Neural cell (in vitro differentiated cells): ENCODE measurements at regions not wholly inside any gene's neighbourhood (a gene's known extent, or its start where the extent isn't known, plus 50 kb on each side); places are given as distances from the start of the nearest gene placed in this dataset.

Experiments used
- H2AFZ ChIP-seq: fragments of 200-600, 300-800 bp; sonication (generic), shearing (Covaris generic); 2 replicates; pipeline ENCODE4 v1.6.0; 2014; ENCODE audit warnings: low read depth, mild to moderate bottlenecking, antibody characterized with exemption, low read length, moderate library complexity
- H3F3A ChIP-seq: fragments of 200-600 bp; shearing (Covaris generic); 2 replicates; pipeline ENCODE4 v1.6.1; 2016; ENCODE audit warnings: mild to moderate bottlenecking, moderate library complexity, mixed read lengths, antibody characterized with exemption, low read length; ENCODE audit not compliant: insufficient read depth, poor library complexity, severe bottlenecking
- H3K27ac ChIP-seq: fragments of 200-600, 300-800 bp; sonication (generic), shearing (Covaris generic); 2 replicates; pipeline ENCODE4 v1.5.1; 2014; ENCODE audit warnings: mild to moderate bottlenecking, low read length, moderate library complexity
- H3K27me3 ChIP-seq: fragments of 300-800, 200-600 bp; sonication (generic), shearing (Covaris generic); 2 replicates; pipeline ENCODE4 v1.6.0; 2014; ENCODE audit warnings: mild to moderate bottlenecking, low read depth, low read length, moderate library complexity; ENCODE audit not compliant: insufficient read depth
- H3K36me3 ChIP-seq: fragments of 300-800, 200-600 bp; sonication (generic), shearing (Covaris generic); 2 replicates; pipeline ENCODE4 v1.5.1; 2014; ENCODE audit warnings: mild to moderate bottlenecking, antibody characterized with exemption, low read length, moderate library complexity; ENCODE audit not compliant: insufficient read depth
- H3K4me2 ChIP-seq: fragments of 300-800, 200-600 bp; sonication (generic), shearing (Covaris generic); 2 replicates; pipeline ENCODE4 v1.6.0; 2014; ENCODE audit warnings: mild to moderate bottlenecking, low read length
- H3K4me3 ChIP-seq: fragments of 300-800, 200-600 bp; sonication (generic), shearing (Covaris generic); 2 replicates; pipeline ENCODE4 v1.5.1; 2014; ENCODE audit warnings: mild to moderate bottlenecking, low read length, moderate library complexity
- H3K79me2 ChIP-seq: fragments of 200-600 bp; shearing (Covaris generic); replicated peaks from 2 replicates; pipeline ENCODE4 v1.6.0; 2014; ENCODE audit warnings: mild to moderate bottlenecking, low read length, moderate library complexity; ENCODE audit not compliant: insufficient read depth
- H3K9ac ChIP-seq: fragments of 300-800, 200-600 bp; sonication (generic), shearing (Covaris generic); 2 replicates; pipeline ENCODE4 v1.6.1; 2016; ENCODE audit warnings: mild to moderate bottlenecking, low read length, mixed read lengths
- H3K9me2 ChIP-seq: fragments of 200-600 bp; shearing (Covaris generic); 2 replicates; pipeline ENCODE4 v1.6.1; 2016; ENCODE audit warnings: mild to moderate bottlenecking, low read length, mixed read lengths; ENCODE audit not compliant: insufficient read depth
- H3K9me3 ChIP-seq: fragments of 200-600, 300-800 bp; sonication (generic), shearing (Covaris generic); 2 replicates; pipeline ENCODE4 v1.6.1; 2016; ENCODE audit warnings: mild to moderate bottlenecking, mixed run types, low read length, moderate library complexity, mixed read lengths
- H4K20me1 ChIP-seq: fragments of 200-600 bp; shearing (Covaris generic); 2 replicates; pipeline ENCODE4 v1.6.1; 2016; ENCODE audit warnings: mild to moderate bottlenecking, mixed run types; ENCODE audit not compliant: insufficient read depth
- CTCF ChIP-seq: fragments of 450-650 bp; IDR thresholded peaks from 2 replicates; pipeline ENCODE4 v1.5.1; 2014; ENCODE audit warnings: antibody characterized with exemption, mild to moderate bottlenecking, moderate library complexity; ENCODE audit not compliant: poor library complexity, severe bottlenecking
- EP300 ChIP-seq: fragments of 450-650 bp; conservative IDR thresholded peaks from 2 replicates; pipeline ENCODE4 v1.6.1; 2014; ENCODE audit warnings: antibody characterized with exemption, mild to moderate bottlenecking, moderate library complexity; ENCODE audit not compliant: poor library complexity, severe bottlenecking
- EZH2 ChIP-seq: fragments of 200-600, 300-800 bp; shearing (Covaris generic), sonication (generic); IDR thresholded peaks from 2 replicates; pipeline ENCODE4 v1.6.1; 2014; ENCODE audit warnings: antibody characterized with exemption, low read length, borderline replicate concordance, mild to moderate bottlenecking; ENCODE audit not compliant: insufficient read depth, poor library complexity, severe bottlenecking
- MXI1 ChIP-seq: fragments of 450-650 bp; conservative IDR thresholded peaks from 2 replicates; pipeline ENCODE4 v1.6.1; 2014; ENCODE audit warnings: antibody characterized with exemption, mild to moderate bottlenecking; ENCODE audit not compliant: poor library complexity, severe bottlenecking
- POLR2AphosphoS5 ChIP-seq: IDR thresholded peaks from 2 replicates; pipeline ENCODE4 v1.6.1; 2012
- RAD21 ChIP-seq: fragments of 450-650 bp; conservative IDR thresholded peaks from 2 replicates; pipeline ENCODE4 v1.6.1; 2014; ENCODE audit warnings: antibody characterized with exemption, mild to moderate bottlenecking, moderate library complexity
- REST ChIP-seq: IDR thresholded peaks from 2 replicates; pipeline ENCODE4 v1.6.1; 2012; ENCODE audit warnings: borderline replicate concordance
- SMC3 ChIP-seq: fragments of 450-650 bp; conservative IDR thresholded peaks from 2 replicates; pipeline ENCODE4 v1.6.1; 2014; ENCODE audit warnings: antibody characterized with exemption, mild to moderate bottlenecking, moderate library complexity; ENCODE audit not compliant: poor library complexity
- TAF1 ChIP-seq: IDR thresholded peaks from 2 replicates; pipeline ENCODE4 v1.6.1; 2012; ENCODE audit warnings: low read depth

- no peaks in the 10 kb centered on the region for H3K36me3 ChIP-seq
- H3K9me3 ChIP-seq: no peaks in the 10 kb centered on the region
- no peaks in the 10 kb centered on the region for H4K20me1 ChIP-seq
- H3K4me2 ChIP-seq: no peak overlapping the region
- no peak overlapping the region for H2AFZ ChIP-seq
- peaks cover 6% of the 10 kb centered on the region for H3F3A ChIP-seq
- no peak overlapping the region for H3K4me3 ChIP-seq
- no peaks in the 10 kb centered on the region for H3K79me2 ChIP-seq
- no peak overlapping the region for H3K9ac ChIP-seq
- H3K27ac ChIP-seq: no peak overlapping the region
- H3K9me2 ChIP-seq: no peaks in the 10 kb centered on the region
- H3K27me3 ChIP-seq: no peaks in the 10 kb centered on the region
- TF ChIP-seq MXI1 (no peak), EZH2 (no peak), TAF1 (no peak), EP300 (no peak), RAD21 (no peak), POLR2AphosphoS5 (no peak), SMC3 (no peak), REST (no peak), CTCF (no peak)
Observed at GRCh38 chr16:52743707-52744106, 196.8 kb upstream of the TOX3 start.

GRCh38 chr16:52742608-52743170 is 195.7 kb upstream of the TOX3 start:
- Histone ChIP-seq H3K27ac (no peak overlapping the region), H3K36me3 (no peaks in the 10 kb centered on the region), H3K4me2 (no peak overlapping the region), H3K9me3 (no peaks in the 10 kb centered on the region), H3K9me2 (no peaks in the 10 kb centered on the region), H4K20me1 (no peaks in the 10 kb centered on the region), H3K9ac (no peak overlapping the region), H3F3A (peaks cover 6% of the 10 kb centered on the region), H3K79me2 (no peaks in the 10 kb centered on the region), H3K4me3 (no peak overlapping the region), H2AFZ (no peak overlapping the region), H3K27me3 (no peaks in the 10 kb centered on the region)
- TF ChIP-seq REST (no peak), SMC3 (no peak), EZH2 (no peak), EP300 (no peak), CTCF (no peak)
